Keratinocyte (primary cell): ENCODE measurements at regions not wholly inside any gene's neighbourhood (a gene's known extent, or its start where the extent isn't known, plus 50 kb on each side); places are given as distances from the start of the nearest gene placed in this dataset.

ENCODE experiments used
- DNase-seq: peaks from one replicate; pipeline ENCODE4 v3.0.0-alpha.2; 2011; ENCODE audit warnings: low read depth, missing footprints, low spot score
- FAIRE-seq: peaks from 2 replicates; lab custom pipeline; 2011; peaks lifted over from hg19 to GRCh38; lab: Jason Lieb, UNC
- H2AFZ ChIP-seq: 2 replicates; pipeline ENCODE4 v1.6.0; 2012; ENCODE audit warnings: low read length, control low read depth, inconsistent platforms; ENCODE audit not compliant: control insufficient read depth
- H3K27ac ChIP-seq: 2 replicates; pipeline ENCODE4 v1.5.1; 2011; ENCODE audit warnings: low read length; ENCODE audit not compliant: control insufficient read depth, insufficient read depth
- H3K27me3 ChIP-seq: 3 replicates; pipeline ENCODE4 v1.6.0; 2011; ENCODE audit warnings: low read length; ENCODE audit not compliant: control insufficient read depth, insufficient read depth; ENCODE audit errors: extremely low read depth
- H3K36me3 ChIP-seq, 2 experiments: 2 replicates in 1 of 2; 3 replicates in 1 of 2; pipeline ENCODE4 v1.5.1; 2011; ENCODE audit warnings: low read length in 2 of 2, mild to moderate bottlenecking in 1 of 2; ENCODE audit not compliant: control insufficient read depth in 2 of 2, insufficient read depth in 2 of 2; ENCODE audit errors: extremely low read depth in 1 of 2
- H3K4me1 ChIP-seq: 3 replicates; pipeline ENCODE4 v1.5.1; 2011; ENCODE audit warnings: low read length; ENCODE audit not compliant: control insufficient read depth, insufficient read depth; ENCODE audit errors: extremely low read depth
- H3K4me2 ChIP-seq: 3 replicates; pipeline ENCODE4 v1.6.0; 2011; ENCODE audit warnings: low read depth, low read length; ENCODE audit not compliant: control insufficient read depth, insufficient read depth; ENCODE audit errors: extremely low read depth
- H3K4me3 ChIP-seq, 3 experiments: fragments of 200-600 bp in 1 of 3; sonication (generic) in 1 of 3; 2 replicates in 2 of 3; 3 replicates in 1 of 3; pipeline ENCODE4 v1.5.1; 2011 to 2016; ENCODE audit warnings: low read length in 3 of 3, mild to moderate bottlenecking in 3 of 3, control low read depth in 2 of 3, inconsistent platforms in 1 of 3, low read depth in 1 of 3, mixed read lengths in 1 of 3, mixed run types in 1 of 3, moderate library complexity in 1 of 3; ENCODE audit not compliant: control insufficient read depth in 2 of 3, insufficient read depth in 2 of 3; ENCODE audit errors: extremely low read depth in 1 of 3
- H3K79me2 ChIP-seq: 2 replicates; pipeline ENCODE4 v1.6.0; 2012; ENCODE audit warnings: low read length; ENCODE audit not compliant: control insufficient read depth, insufficient read depth
- H3K9ac ChIP-seq: 3 replicates; pipeline ENCODE4 v1.6.0; 2011; ENCODE audit warnings: low read length; ENCODE audit not compliant: control insufficient read depth, insufficient read depth; ENCODE audit errors: extremely low read depth
- H3K9me1 ChIP-seq: 3 replicates; pipeline ENCODE4 v1.6.0; 2011; ENCODE audit warnings: low read length; ENCODE audit not compliant: control insufficient read depth, insufficient read depth; ENCODE audit errors: extremely low read depth
- H3K9me3 ChIP-seq: 2 replicates; pipeline ENCODE4 v1.5.1; 2012; ENCODE audit warnings: low read depth, low read length; ENCODE audit not compliant: control insufficient read depth
- H4K20me1 ChIP-seq: 3 replicates; pipeline ENCODE4 v1.6.0; 2011; ENCODE audit warnings: low read length; ENCODE audit not compliant: control insufficient read depth, insufficient read depth; ENCODE audit errors: extremely low read depth
- CTCF ChIP-seq, 3 experiments: IDR thresholded peaks in 1 of 3; conservative IDR thresholded peaks in 1 of 3; optimal IDR thresholded peaks in 1 of 3; 2 replicates in 2 of 3; 3 replicates in 1 of 3; pipeline versions ENCODE3 to v1.5.1; 2011; ENCODE audit warnings: low read length in 3 of 3, mild to moderate bottlenecking in 3 of 3, moderate library complexity in 2 of 3, control low read depth in 1 of 3, inconsistent platforms in 1 of 3; ENCODE audit not compliant: insufficient read depth in 2 of 3; ENCODE audit errors: extremely low read depth in 1 of 3
- EZH2 ChIP-seq: IDR thresholded peaks from one replicate; pipeline ENCODE4 v1.6.1; 2012; ENCODE audit warnings: inconsistent platforms, mild to moderate bottlenecking, low read length, moderate library complexity
- dilution Hi-C: fragments of 300-500 bp; cut with MboI; formaldehyde crosslinking; loops from one replicate; pipeline ENCODE4 v1.7.0; 2020; ENCODE audit warnings: low sequenced_read_pairs; ENCODE audit not compliant: extremely low pct_ligation_motif_present

GRCh38 chr5:99305045-99305580 lies 376.3 kb upstream of the CHD1 start:
- dilution Hi-C loops, result no loop called here
- Histone ChIP-seq H3K4me2 (no peak overlapping the region), H3K27ac (no peak overlapping the region), H4K20me1 (no peaks in the 10 kb centered on the region), H3K4me1 (no peaks in the 10 kb centered on the region), H3K36me3 (no peaks in the 10 kb centered on the region), H3K9me1 (no peaks in the 10 kb centered on the region), H3K4me3 (no peak overlapping the region), H3K9ac (no peak overlapping the region), H3K27me3 (no peaks in the 10 kb centered on the region), H2AFZ (no peak overlapping the region), H3K79me2 (no peaks in the 10 kb centered on the region), H3K9me3 (no peaks in the 10 kb centered on the region)
- DNase-seq (no peak), FAIRE-seq (no peak)
- TF ChIP-seq CTCF (optimal IDR thresholded peaks at IDR 0.05 in 1 of 3, IDR thresholded peaks at IDR 0.05 in 1 of 3, conservative IDR thresholded peaks at IDR 0.05 in 1 of 3; ENCODE audit: extremely low read depth in 1 of 3, insufficient read depth in 2 of 3, low read length in 3 of 3) (no peak), EZH2 (no peak)

GRCh38 chr5:99285606-99286005 lies 356.8 kb upstream of the CHD1 start:
- H3K9me1 ChIP-seq, result no peaks in the 10 kb centered on the region
- H3K4me1 ChIP-seq, result no peaks in the 10 kb centered on the region
- H3K27ac ChIP-seq, result no peak overlapping the region
- FAIRE-seq (no peak), DNase-seq (no peak)
- no peak overlapping the region for H3K4me2 ChIP-seq
- TF ChIP-seq CTCF (optimal IDR thresholded peaks at IDR 0.05 in 1 of 3, IDR thresholded peaks at IDR 0.05 in 1 of 3, conservative IDR thresholded peaks at IDR 0.05 in 1 of 3; ENCODE audit: extremely low read depth in 1 of 3, insufficient read depth in 2 of 3, low read length in 3 of 3) (no peak), EZH2 (no peak)
- H4K20me1 ChIP-seq, result no peaks in the 10 kb centered on the region
- no peak overlapping the region for H2AFZ ChIP-seq
- H3K9me3 ChIP-seq, result no peaks in the 10 kb centered on the region
- H3K27me3 ChIP-seq, result no peaks in the 10 kb centered on the region
- H3K9ac ChIP-seq, result no peak overlapping the region
- dilution Hi-C loops, result no loop called here
- H3K36me3 ChIP-seq, result no peaks in the 10 kb centered on the region
- no peaks in the 10 kb centered on the region for H3K79me2 ChIP-seq
- H3K4me3 ChIP-seq, result no peak overlapping the region
